Liver (tissue), 3 donors: ENCODE measurements at regions not wholly inside any gene's neighbourhood (a gene's known extent, or its start where the extent isn't known, plus 50 kb on each side); places are given as distances from the start of the nearest gene placed in this dataset.

Experiments used
- ATF3 ChIP-seq: IDR thresholded peaks from 2 replicates; pipeline ENCODE4 v1.6.1; 2016; ENCODE audit warnings: antibody characterized with exemption
- FOXA1 ChIP-seq: IDR thresholded peaks from 2 replicates; pipeline ENCODE4 v1.6.1; 2016; ENCODE audit warnings: antibody characterized with exemption
- JUND ChIP-seq, 2 donors: IDR thresholded peaks; 2 replicates each; pipeline ENCODE4 v1.6.1; 2016; ENCODE audit warnings: antibody characterized with exemption in 2 of 2
- NR2F2 ChIP-seq: IDR thresholded peaks from 2 replicates; pipeline ENCODE4 v1.6.1; 2016; ENCODE audit warnings: antibody characterized with exemption
- RAD21 ChIP-seq, 2 donors: IDR thresholded peaks; 2 replicates each; pipeline ENCODE4 v1.6.1; 2016; ENCODE audit warnings: antibody characterized with exemption in 2 of 2, mild to moderate bottlenecking in 2 of 2
- REST ChIP-seq: IDR thresholded peaks from 2 replicates; pipeline ENCODE4 v1.6.1; 2016; ENCODE audit warnings: antibody characterized with exemption, mild to moderate bottlenecking
- RXRA ChIP-seq, 2 donors: IDR thresholded peaks; 2 replicates each; pipeline ENCODE4 v1.6.1; 2017 to 2018; ENCODE audit warnings: antibody characterized with exemption in 2 of 2, mild to moderate bottlenecking in 1 of 2
- SP1 ChIP-seq: IDR thresholded peaks from 2 replicates; pipeline ENCODE4 v1.6.1; 2018; ENCODE audit warnings: antibody characterized with exemption, mild to moderate bottlenecking
- TAF1 ChIP-seq: conservative IDR thresholded peaks from 2 replicates; pipeline ENCODE4 v1.6.1; 2016; ENCODE audit warnings: antibody characterized with exemption, mild to moderate bottlenecking
- YY1 ChIP-seq: IDR thresholded peaks from 2 replicates; pipeline ENCODE4 v1.6.1; 2016; ENCODE audit warnings: antibody characterized with exemption, mild to moderate bottlenecking
- ZBTB33 ChIP-seq: IDR thresholded peaks from 2 replicates; pipeline ENCODE4 v1.6.1; 2016; ENCODE audit warnings: antibody characterized with exemption
- TF ChIP-seq, protein P1 (sequence below): fragments of 150-350 bp; IDR thresholded peaks from 2 replicates; pipeline ENCODE4 v1.5.1; 2017; ENCODE audit warnings: improper control_type of control experiment, low read depth, low read length; ENCODE audit not compliant: missing input control
- TF ChIP-seq, protein P2 (sequence below): IDR thresholded peaks from 2 replicates; pipeline ENCODE4 v1.6.1; 2016; ENCODE audit warnings: antibody characterized with exemption
- donor health status: healthy.
- donor health status: healthy.

DNA sequence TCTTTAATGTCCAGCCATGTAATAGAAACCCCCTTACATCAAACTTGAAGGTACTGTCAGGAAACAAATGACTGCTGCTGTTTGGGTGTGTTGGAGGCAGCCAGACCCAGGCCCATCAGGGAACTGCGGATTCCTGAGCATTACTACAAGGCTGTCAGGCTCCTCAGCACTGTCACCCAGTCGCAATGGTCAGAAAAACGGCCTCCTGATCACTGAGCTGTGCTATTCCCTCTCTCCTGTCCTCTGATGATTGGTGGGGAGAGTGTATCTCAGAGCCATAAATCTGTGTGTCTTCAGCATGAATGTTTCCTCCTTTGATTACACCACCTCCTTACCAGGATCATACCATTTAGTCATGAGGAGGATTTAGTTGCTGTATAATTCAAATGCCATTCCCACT is 135.2 kb upstream of the GADL1 start:
- TF ChIP-seq, protein P1, sequence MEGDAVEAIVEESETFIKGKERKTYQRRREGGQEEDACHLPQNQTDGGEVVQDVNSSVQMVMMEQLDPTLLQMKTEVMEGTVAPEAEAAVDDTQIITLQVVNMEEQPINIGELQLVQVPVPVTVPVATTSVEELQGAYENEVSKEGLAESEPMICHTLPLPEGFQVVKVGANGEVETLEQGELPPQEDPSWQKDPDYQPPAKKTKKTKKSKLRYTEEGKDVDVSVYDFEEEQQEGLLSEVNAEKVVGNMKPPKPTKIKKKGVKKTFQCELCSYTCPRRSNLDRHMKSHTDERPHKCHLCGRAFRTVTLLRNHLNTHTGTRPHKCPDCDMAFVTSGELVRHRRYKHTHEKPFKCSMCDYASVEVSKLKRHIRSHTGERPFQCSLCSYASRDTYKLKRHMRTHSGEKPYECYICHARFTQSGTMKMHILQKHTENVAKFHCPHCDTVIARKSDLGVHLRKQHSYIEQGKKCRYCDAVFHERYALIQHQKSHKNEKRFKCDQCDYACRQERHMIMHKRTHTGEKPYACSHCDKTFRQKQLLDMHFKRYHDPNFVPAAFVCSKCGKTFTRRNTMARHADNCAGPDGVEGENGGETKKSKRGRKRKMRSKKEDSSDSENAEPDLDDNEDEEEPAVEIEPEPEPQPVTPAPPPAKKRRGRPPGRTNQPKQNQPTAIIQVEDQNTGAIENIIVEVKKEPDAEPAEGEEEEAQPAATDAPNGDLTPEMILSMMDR, result no peak
- TF ChIP-seq RAD21 (IDR thresholded peaks at IDR 0.05), result no peak
- TF ChIP-seq ATF3, result no peak
- TF ChIP-seq, protein P2, sequence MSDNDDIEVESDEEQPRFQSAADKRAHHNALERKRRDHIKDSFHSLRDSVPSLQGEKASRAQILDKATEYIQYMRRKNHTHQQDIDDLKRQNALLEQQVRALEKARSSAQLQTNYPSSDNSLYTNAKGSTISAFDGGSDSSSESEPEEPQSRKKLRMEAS, result no peak
- TF ChIP-seq REST, result no peak
- no peak for TF ChIP-seq FOXA1
- no peak for TF ChIP-seq YY1
- TF ChIP-seq SP1, result no peak
- TF ChIP-seq RXRA (IDR thresholded peaks at IDR 0.05), result no peak
- TF ChIP-seq JUND (IDR thresholded peaks at IDR 0.05), result no peak
- no peak for TF ChIP-seq NR2F2
- no peak for TF ChIP-seq TAF1
- TF ChIP-seq ZBTB33, result no peak
